Stimulated activated CD4-positive, alpha-beta T cell treated with anti-CD3 and anti-CD28 coated beads, Interleukin-2, amount 100 ng/mL, for 24 hours (primary cell): ENCODE measurements at regions not wholly inside any gene's neighbourhood (a gene's known extent, or its start where the extent isn't known, plus 50 kb on each side); places are given as distances from the start of the nearest gene placed in this dataset.
"Not testable (repeated sequence)": the region's sequence is repeated elsewhere in the genome, so short reads cannot be mapped to it uniquely, and the experiment has no call there.

Source experiments
- DNase-seq, 2 donors: peaks; one replicate each; pipeline ENCODE4 v3.0.0-alpha.2; 2020

DNA sequence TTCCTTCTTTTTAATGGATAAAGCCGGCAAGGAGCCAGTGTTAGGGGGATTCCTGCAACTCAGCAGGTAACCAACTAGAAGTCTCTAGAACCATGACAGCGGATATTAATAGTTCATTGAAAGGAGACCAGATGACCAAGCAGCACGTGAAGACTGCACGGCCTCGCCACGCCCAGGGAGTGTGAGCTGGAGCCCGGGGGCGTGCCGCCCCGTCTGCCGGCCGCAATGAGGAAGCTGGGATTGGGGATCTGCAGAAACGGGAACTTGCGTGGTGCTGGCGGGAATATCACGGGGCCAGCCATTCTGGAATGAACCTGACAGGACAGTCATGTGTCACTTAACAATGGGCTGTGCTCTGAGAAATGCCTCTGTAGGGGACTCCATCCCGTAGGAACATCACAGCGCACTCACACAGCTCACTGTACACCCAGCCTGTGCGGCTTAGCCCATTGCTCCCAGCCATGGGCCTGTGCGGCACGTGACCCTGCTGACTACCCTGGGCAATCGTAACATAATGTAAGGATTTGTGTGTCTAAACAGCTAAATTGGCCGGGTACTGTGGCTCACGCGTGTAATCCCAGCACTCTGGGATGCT is 4092.8 kb upstream of the TPTE start:
- DNase-seq: not testable (repeated sequence)

DNA sequence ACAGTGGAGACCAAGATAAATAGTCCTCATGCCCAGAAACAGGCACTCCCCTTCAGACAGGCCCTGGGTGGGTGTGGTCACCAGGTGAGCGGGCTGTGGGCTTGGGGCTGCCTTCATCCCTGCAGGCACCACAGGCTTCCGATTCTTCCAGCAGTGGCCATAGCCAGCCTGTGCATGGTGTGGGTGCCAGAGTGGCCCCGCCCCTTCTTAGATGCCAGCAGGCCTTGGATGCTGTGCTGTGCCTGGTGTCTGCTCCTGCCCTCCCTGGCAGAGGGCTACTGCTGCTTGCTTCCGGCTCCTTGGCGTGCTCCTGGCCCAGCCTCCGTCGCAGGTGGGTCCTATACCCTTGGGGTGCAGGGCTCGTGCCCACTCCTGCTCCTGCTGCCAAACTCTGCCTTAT is 4091.5 kb upstream of the TPTE start:
- not testable (repeated sequence) for DNase-seq

DNA sequence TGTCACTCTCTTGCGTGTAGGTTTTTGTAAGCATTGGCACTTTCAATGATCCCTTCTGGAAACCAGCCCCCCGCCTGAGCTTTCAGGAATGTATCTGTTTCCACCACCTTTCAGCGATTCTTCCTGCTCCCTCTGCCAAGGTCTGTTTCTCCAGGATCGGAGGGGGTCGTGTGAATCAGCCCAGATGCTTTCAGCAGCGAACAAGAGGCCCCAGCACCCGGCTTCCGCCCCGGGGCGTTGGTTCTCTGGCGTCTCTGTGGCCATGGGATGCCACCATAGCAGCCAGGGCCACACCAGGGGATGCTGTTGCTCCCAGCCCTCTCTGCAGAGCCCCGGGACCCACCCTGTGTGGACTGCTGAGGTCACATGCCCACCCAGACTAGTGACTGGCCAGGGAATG is 4088.2 kb upstream of the TPTE start:
- not testable (repeated sequence) for DNase-seq

DNA sequence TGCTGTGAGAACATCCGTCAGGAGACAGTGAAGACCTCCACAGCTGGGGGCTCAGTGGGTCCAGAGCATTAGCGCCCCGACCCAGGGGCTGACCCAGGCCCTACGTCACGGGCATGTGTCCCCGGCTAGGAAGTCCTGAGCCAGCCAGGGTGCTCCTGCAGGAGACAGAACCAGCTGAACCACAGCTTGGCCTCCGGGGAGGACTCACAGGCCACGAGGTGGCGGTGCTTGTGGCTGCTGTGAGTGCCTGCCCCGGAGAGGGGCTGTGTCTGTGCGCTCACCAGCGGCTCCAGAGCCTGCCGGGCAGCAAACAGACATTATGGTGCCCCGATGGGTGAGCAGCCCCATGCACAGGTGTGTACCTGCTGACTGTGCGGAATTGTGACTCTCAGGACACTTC is 4085.2 kb upstream of the TPTE start:
- not testable (repeated sequence) for DNase-seq

DNA sequence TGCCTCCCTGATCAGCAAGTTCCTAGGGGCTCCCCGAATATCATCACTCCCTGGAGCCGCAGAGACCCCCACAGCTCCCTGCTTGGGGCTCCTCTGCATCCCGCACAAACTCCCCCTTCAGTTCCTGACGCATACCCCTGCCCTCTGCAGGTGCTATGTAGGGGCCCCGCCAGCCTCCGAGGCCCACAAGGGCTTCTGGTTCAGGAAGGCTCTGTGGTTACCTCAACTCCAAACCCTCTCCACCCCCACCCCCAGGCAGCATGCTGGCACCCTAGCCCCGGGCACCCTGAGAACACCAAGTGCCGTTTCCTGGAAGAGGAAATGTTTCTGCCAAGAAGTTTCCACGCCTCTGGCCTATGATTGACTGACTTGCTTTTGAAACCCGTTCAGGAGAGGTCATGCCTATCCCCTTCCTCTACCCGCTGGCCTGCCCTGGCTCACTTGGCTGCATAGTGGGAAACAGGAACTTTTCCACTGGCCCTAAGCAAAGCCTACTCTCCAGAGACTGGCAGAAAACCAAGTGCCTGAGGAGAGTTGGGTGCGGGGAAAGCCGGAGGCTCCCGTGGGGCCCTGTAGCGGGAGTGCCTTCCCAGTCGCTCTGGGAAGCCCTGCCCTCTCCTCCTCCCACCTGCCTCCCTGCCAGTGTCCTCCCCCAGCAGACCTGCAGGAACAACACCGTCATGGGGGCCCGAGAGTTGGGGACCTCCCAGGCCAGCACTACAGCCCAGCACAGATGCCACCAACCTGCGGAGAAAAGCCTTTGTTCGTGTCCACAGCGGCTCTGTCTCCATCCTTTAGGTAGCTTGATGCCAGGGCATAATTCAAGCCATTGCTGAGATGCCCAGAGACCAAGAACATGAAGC is 4084.2 kb upstream of the TPTE start:
- DNase-seq: not testable (repeated sequence)

DNA sequence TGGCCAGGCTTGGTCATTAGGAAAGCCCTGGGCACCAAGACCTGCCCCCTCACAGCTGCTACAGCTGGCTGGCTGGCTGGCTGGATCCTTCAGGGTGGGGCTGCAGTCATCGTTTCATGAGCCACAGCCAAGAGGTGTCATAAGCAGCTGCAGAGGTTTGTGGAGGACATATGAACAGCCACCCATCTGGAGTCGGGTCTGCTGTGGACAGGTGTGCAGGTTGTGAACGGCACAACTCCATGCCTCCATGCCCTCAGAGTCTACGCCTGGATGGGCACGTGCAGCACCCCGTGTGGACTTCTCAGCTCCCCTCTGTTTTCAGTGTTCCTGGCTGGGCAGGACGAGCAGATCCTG is 4083.6 kb upstream of the TPTE start:
- DNase-seq: not testable (repeated sequence)

DNA sequence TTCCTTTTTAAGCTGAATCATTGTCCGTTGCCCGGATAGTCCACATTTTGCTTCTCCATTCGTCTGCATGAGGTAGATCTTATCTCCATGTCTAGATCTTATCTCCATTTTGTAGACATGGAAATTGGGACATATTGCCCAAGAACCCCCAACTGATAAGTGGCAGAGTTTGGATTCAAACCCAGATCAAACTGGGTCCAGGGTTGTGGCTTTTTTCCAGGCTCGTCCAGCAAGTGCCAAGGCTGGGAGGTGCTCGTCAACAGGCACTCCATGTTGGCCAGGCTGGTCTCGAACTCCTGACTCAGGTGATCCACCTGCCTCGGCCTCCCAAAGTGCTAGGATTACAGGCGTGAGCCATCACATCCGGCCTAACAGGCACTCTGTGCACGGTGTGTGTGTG is 4082.3 kb upstream of the TPTE start:
- DNase-seq: not testable (repeated sequence)

DNA sequence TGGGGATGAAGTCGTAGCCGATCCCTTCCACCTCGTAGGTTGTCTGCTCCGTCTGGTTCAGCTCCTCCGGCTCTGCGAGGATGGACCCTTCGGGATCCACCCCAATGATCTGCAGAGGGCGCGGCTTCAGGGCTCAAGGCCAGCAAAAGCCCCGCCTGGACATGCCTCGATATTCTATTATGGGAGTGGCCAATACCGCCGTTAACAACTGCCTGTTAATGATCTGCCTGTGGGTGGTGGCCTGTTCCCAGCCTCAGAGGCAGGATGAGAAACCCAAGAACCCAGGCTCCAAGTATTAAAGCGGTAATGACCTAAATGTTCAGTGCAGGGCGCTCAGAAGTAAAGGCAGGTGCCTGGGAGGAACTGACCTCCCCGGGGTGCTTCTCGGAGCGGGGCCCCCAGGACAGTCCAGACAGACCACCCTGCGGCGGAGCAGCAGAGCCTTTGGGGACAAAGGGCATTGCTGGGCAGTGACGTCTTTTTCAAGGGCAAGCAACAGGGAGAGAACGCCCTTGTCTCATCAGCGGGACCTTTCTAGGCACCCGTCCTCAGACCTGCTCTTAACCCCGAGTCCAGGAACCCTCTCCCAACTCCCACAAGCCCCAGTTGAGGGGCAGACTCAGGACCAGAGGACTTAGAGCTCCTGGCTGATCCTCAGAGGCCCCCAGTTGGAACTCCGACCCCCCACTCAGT is 4066.6 kb upstream of the TPTE start:
- DNase-seq: not testable (repeated sequence)

DNA sequence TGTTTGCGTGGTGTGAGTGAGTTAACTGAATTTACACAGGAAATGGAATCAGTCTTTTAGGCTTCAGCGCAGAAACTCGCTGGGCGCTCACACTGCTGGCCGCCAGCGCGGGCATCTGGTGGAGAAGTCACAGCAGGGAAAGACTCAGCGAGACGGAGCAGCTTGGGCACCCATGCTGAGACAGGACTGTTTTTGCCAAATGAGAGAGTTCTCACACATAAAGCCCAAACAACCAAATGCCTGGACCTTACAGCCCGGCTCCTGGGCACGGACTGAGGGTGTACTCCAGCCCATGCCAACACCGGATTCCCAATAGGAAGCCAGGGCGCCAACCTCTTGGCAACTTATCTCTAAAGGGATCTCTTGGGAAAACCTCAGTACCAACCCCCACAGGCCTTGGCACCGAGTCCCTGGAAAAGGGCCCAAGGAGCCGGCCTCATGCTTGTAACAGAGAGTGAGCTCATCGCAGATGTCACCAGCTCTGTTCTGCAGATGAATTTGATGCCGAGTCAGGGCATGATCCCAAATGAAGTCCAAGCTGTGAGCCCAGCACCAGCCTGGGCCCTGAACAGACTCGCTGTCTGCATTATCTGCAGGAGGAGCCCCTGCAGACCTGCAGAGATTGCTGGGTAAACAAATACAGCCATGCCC is 4065.2 kb upstream of the TPTE start:
- DNase-seq: not testable (repeated sequence)

DNA sequence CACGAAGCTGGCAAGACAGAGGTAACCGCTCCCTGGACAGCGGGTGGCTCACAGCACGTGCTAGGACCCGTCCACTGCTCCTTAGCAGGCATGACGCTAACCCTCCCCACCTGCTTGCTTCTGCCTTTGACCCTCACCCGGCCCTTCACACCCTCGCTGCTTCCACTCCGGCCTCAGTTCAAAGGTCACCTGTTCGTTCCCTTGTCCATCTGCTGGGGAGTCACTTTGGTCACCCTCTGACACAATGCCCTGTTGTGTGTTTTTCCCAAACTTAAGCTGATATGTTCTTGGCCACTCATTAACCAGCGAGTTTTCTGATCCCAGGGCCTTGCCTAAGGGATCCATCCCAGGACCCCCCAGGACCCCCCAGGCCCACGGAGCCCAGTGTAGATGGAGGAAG is 4061.6 kb upstream of the TPTE start:
- DNase-seq: not testable (repeated sequence)

DNA sequence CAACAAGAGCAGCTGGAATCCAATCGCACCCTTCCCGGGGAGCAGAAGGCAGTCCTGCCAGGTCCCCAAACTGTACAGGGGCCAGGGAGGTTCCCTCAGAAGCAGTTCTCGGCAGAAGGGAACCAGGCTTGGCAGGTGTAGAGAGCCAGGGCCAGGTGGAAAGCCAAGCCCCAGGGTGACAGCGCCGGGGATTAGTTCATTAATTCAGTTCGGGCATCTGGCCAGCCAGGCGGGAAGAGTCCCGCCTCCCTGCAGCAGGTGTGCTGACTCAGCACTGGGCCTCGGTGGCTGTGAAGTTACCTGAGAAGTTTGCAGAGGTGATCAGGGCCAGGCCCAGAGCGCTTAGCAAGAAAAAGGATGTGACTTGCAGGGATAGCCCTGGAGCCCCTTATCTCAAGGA is 4060.0 kb upstream of the TPTE start:
- DNase-seq: not testable (repeated sequence)

DNA sequence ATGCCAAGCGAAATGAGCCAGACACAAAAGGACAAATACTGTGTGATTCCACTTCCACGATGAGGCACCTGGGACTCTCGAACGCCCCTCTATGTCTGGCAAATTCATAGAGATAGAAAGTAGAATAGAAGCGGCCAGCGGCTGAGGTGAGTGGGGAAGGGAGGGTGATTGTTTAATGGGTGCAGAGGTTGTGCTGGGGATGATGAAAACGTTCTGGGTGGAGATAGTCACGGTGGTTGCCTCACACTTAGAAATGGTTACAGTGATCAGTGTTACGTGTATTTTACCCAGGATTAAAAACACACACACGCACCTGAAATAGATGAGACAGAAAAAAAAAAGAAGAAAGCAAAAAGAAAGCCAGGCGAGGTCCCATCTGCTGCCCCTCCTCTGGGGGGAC is 4057.0 kb upstream of the TPTE start:
- not testable (repeated sequence) for DNase-seq

DNA sequence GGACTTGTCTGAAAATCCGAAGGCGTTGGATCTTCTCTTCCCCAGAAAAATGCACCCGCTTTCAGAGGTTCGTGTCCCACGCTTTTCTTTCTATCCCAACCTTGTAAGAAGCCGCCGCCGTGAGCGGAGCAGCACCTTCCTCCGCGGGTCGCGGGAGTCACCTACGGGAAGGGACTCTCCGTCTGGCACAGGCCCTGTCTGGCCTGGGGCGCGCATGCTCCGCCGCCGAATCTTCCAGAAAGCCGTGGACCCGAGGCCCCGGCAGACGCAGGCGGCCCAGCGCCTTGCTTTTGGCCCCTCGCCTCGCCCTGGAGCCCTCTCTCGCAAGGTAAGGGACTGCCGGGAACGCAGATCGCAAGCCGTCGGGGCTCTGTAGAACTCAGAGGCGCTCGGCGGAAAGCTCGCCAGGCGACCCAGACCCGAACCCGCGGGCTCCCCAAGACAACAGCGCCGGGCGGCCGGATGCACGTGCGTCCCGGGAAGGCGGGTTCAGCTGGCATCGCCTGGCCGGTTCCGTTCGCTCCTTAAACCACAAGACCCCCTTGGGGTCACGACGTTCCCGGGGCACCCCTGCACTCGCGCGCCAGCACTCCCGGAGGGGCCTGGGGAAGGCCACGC is 4055.2 kb upstream of the TPTE start:
- DNase-seq: not testable (repeated sequence)

DNA sequence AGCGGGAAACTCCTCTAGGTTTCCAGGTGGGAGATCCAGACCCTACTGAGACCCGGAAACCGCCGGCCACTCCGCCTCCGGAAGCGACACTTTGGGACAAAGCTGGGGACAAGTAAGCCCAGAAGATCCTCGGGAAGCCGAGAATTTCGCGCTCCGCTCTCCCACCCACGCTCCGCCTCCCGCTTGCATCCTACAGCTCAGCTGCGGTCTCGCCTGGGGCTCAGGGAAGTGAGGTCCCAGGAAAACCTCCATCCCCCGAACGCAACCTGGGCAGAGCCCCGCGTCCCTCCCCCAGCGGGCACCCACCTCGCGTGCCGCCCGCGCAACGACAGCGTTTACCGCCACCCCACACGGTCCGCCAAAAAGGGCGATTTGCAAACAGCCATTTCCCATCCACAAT is 4054.7 kb upstream of the TPTE start:
- not testable (repeated sequence) for DNase-seq

DNA sequence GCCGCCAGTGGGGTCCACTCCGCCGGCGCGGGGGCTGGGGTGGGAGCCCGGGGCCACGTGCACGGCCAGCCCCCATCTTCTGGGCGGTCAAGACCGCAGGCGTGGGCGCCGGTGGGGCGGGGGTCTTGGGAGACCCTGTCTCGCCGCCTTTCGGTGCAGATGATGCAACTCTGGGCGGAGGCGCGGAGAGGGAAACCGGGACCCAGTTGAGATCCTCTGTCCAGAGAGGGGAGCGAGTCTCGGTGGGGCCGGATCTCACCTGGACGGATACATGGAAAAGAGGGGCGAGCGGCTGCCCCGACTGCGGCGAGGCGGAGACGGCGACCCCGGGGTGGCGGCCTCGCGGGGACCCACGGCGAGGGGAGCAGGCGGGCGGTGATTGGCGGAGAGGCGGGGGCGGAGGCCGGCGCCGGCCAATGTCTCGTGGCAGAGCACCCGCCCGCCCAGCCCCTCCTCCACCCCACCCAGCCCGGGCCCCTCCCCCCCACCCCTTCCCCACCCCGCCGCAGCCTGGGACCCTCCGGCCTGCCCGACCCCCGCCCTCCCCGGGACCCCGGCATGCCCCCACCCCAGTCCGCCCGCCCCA is 4054.1 kb upstream of the TPTE start:
- DNase-seq: not testable (repeated sequence)

DNA sequence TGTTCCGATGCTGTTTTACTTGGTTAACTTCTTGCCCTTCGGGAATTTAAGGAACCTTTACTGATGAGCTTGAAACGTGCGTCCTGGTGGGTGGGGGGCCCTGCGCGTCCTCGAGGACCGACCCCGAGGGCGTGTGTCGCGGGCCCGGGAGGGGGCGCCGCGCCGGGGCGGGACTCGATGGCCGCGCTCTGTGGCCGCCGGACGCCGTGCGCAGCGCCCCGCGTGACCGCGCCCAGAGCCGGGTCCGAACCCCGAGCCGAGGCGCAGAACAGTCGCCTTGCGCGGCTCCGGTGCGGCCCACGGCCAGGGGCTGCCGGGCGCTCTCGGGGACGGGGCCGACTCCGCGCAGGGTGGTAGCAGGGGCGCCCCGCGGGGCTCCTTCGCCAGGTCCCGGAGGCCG is 4053.5 kb upstream of the TPTE start:
- not testable (repeated sequence) for DNase-seq

DNA sequence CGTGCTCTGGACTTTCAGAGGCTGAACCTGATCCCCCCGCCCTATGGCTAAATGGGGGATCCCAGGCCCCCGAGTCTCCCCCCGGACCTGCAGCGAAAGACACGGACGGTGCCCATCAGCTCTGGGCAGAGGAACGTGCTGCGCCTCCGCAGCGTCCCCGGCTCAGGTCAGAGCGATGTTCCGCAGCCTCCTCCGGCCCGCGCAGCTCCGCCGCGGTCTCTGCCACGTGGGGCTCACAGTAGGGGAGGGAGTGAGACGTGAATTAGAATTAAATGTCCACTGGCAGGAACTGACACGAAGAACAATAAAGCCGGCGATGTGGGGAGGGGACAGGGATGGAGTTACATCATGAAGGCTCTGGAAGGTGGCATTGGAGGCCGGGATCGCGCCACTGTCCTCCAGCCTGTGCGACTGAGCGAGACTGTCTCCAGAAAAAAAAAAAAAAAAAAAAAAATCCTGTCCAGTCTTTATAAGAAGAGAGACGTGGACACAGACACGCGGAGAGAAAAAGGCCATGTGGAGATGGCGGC is 4053.0 kb upstream of the TPTE start:
- not testable (repeated sequence) for DNase-seq

DNA sequence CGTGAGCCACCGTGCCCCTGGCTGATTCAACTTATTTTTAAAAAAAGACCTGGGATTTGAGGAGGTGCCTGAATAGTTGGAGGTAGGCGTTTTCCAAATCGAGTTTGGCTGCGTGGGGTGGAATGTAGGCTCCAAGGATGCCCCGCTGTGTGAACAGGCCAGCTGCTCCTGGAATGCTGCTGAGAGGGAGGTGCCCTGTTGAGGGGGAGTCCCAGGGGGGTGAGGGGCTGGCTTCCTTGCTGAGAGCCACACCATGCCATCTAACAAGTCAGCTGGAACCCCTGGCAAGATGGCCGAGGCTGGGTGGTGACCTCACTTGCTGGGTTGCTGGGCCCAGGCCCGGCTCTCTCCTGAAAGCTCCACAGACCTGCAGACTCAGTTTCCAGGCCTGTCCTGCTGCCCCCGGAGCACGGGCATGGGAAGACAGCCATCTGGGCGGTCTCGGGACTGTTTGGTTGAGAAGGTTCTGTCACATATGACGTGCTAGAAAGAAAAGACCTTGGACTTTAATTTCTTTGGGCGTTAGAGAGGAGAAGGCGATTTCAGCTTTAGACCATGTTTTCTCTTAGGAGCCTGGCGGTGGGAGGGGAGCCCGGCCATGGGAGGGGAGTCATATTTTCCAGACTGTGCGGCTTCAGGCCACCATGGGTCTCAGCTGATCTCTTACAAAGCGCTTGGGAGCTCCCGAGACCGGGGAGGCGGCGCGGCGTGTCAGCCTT is 4047.0 kb upstream of the TPTE start:
- not testable (repeated sequence) for DNase-seq

DNA sequence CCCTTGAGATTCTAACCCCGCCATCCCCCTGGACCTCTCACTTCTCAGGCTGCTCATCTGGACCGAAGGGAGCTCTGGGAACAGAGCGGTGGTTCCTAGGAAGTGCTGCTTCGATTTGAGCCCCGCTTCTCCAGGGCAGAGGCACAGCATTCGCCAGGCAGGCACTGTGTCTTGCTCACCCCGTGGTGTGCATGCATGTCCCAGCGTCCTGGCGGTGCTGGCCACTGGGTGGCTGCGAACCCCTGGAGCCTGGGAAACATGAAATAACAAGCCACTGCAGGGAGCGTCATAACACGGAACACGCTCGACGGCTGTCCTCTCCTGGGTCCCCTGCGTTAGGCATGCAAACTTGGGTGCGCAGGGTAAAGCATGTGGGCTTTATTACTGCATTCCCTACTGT is 4040.3 kb upstream of the TPTE start:
- DNase-seq: not testable (repeated sequence)

DNA sequence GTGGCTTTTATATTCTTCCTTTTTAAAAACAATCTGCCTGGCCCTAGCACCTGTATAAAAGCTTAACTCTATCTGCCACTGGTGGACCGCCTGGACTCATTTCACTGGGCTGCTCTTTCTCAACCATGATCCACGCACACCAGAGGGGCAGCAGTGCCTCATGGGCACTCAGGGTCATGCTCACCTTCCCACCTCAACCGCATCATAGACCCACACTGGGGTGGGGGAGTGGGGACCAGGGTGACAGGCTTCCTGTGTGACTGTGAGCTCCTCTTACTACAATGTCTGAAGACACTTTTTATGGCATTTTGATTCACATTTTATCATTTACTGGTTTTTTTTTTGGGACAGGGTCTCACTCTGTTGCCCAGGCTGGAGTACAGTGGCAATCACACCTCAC is 4038.8 kb upstream of the TPTE start:
- DNase-seq: not testable (repeated sequence)

DNA sequence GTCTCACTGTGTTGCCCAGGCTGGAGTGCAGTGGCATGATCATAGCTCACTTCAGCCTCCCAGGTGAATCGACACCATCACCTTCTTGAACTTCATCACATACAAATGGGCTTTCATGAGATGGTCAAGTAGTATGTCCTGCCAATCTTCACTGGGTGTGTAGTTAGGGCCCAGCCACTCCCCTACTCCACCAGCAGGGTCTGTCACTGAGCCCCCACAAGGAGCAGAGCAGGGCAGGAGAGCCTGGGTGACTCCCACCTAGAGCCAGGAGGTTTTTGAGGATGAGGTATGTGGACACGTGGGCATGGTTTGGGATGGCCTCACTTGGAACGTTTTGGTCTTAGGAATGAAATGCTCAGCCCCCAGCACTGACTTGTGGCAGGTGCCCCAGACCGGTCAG is 4037.7 kb upstream of the TPTE start:
- DNase-seq: not testable (repeated sequence)
